Heart right ventricle (tissue), 16 donors: ENCODE measurements at regions not wholly inside any gene's neighbourhood (a gene's known extent, or its start where the extent isn't known, plus 50 kb on each side); places are given as distances from the start of the nearest gene placed in this dataset.

Source experiments
- ATAC-seq, 8 donors: fragments of 200-7000 bp; cut with Tn5 transposase; one replicate each; pipeline ENCODE4 v1.9.1; 2020; ENCODE audit warnings: mild to moderate bottlenecking in 8 of 8, moderate library complexity in 8 of 8, moderate number of reproducible peaks in 1 of 8
- DNase-seq, 2 donors: peaks; one replicate each; pipeline ENCODE4 v3.0.0-alpha.2; 2020
- H3K27ac ChIP-seq, 10 donors: fragments of 200-600 bp; sonication (generic) in 2 of 10; one replicate each; pipeline versions ENCODE4 v1.5.0 to v1.8.0; 2020 to 2022; ENCODE audit warnings: mild to moderate bottlenecking in 3 of 10
- H3K27me3 ChIP-seq, 7 donors: fragments of 200-600 bp; one replicate each; pipeline ENCODE4 v1.8.0; 2021 to 2022; ENCODE audit warnings: mild to moderate bottlenecking in 2 of 7
- H3K36me3 ChIP-seq, 9 donors: fragments of 200-600 bp; sonication (generic) in 1 of 9; one replicate each; pipeline versions ENCODE4 v1.5.0 to v1.8.0; 2020 to 2022; ENCODE audit warnings: mild to moderate bottlenecking in 2 of 9
- H3K4me1 ChIP-seq, 9 donors: fragments of 200-600 bp; sonication (generic) in 1 of 9; one replicate each; pipeline versions ENCODE4 v1.5.0 to v1.8.0; 2020 to 2022; ENCODE audit warnings: mild to moderate bottlenecking in 4 of 9
- H3K4me3 ChIP-seq, 10 donors: fragments of 200-600 bp; sonication (generic) in 2 of 10; one replicate each; pipeline versions ENCODE4 v1.5.0 to v1.8.0; 2020 to 2022; ENCODE audit warnings: mild to moderate bottlenecking in 7 of 10, moderate library complexity in 2 of 10
- H3K9me3 ChIP-seq, 11 donors: fragments of 200-600 bp in 10 of 11; sonication (generic) in 2 of 11; one replicate each; pipeline versions ENCODE4 v1.5.0 to v1.8.0; 2013 to 2022; ENCODE audit warnings: mild to moderate bottlenecking in 2 of 11, control low read depth in 1 of 11, moderate library complexity in 1 of 11
- CTCF ChIP-seq, 9 donors: fragments of 200-600 bp; sonication (generic) in 2 of 9; IDR thresholded peaks; one replicate each; pipeline versions ENCODE4 v1.5.0 to v1.8.0; 2021 to 2022; ENCODE audit warnings: antibody characterized with exemption in 9 of 9, mild to moderate bottlenecking in 5 of 9, moderate library complexity in 1 of 9
- WGBS, 2 donors: extraction: QIAGEN DNeasy Blood & Tissue Kit; methylation state at CpG; one replicate each; pipeline ENCODE4 v1.1.7; 2013; ENCODE audit warnings: inconsistent platforms in 1 of 2; 5-methylcytosine and 5-hydroxymethylcytosine counted together
- intact Hi-C, 10 donors: fragments of 100-400 bp; cut with DNase I; formaldehyde crosslinking; loops; one replicate each; pipeline versions ENCODE4 v1.11.1 to v1.14.2; 2022
- donor health status: Arrhythmogenic right ventricular cardiomyopathy.
- donor health status: ischemic (EF 13 %, LVEDD 7.1; RV severe dilation, severe dysfunction).
- donor health status: healthy with polysubstance abuse.
- donor health status: DM: no; HTN: yes; CAD: no.
- donor health status: DM: no; HTN: no; CAD: no.
- donor health status: ischemic (EF 25% LVEDD 6.9; RV normal size, moderate dysfunction).
- donor health status: ischemic (EF 25% LVEDD 5.7; RV mildly dilated, moderate dysfunction).
- donor health status: healthy.
- donor health status: DM: yes; HTN: yes; CAD: no.
- donor health status: Ischemic cardiomyopathy.
- donor health status: ischemic (EF 35%, LVEDD 5.7; RV mildly dilated, moderate dysfunction).
- donor health status: nonischemic (EF 11% LVEDD 7.7; RV severe dilation, severe dysfunction).
- donor health status: DM: yes; HTN: yes; CAD: no.
- donor health status: PGD.
- donor health status: ischemic (EF 29% LVEDD 5.4; RV normal size, mild dysfunction).
- donor health status: nonischemic (EF 23%, LVEDD 6.1; RV moderate dilation, normal function).

DNA sequence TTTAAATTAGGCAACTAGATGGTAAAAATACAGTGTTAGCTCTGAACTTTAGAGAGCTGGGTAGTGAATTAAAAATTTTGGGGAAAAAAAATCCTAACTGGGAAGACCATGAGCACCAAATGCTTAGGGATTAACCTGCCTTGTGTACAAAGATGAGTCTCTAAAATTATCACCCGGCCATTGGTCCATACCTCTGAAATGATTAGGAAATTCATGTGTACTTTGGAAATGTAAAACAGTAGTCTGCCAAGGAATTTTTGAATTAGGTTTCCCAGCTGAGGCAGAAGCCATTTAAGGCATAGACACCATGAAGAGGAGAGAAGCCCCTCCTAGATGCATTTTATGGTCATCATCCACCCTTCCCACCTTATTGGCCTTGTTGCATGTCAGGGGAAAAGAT, 670.5 kb upstream of the SALL1 start:
- Histone ChIP-seq H3K27me3 (no peaks in the 10 kb centered on the region), H3K4me3 (no peak overlapping the region), H3K27ac (no peak overlapping the region), H3K9me3 (no peaks in the 10 kb centered on the region), H3K4me1 (no peaks in the 10 kb centered on the region), H3K36me3 (no peaks in the 10 kb centered on the region)
- 81 to 88% methylated on average over 1 of the region's 1 CpG for WGBS, 2 donors
- TF ChIP-seq CTCF (IDR thresholded peaks at IDR 0.05), result no peak
- no peak for ATAC-seq
- intact Hi-C loops, result no loop called here
- no peak for DNase-seq

- no peaks in the 10 kb centered on the region for H3K4me1 ChIP-seq
- H3K27me3 ChIP-seq, result no peaks in the 10 kb centered on the region
- H3K9me3 ChIP-seq, result no peaks in the 10 kb centered on the region
- 54% methylated on average over 4 of the region's 4 CpGs for WGBS, 2 donors
- H3K36me3 ChIP-seq, result no peaks in the 10 kb centered on the region
- DNase-seq, result no peak
- no peak overlapping the region for H3K27ac ChIP-seq
- intact Hi-C loops, result no loop called here
- no peak for ATAC-seq
- no peak for TF ChIP-seq CTCF (IDR thresholded peaks at IDR 0.05)
- no peak overlapping the region for H3K4me3 ChIP-seq
These were observed 669.1 kb upstream of the SALL1 start for GRCh38 chr16:51820176-51820575.

- Histone ChIP-seq H3K9me3 (peaks cover 0 to 8% (median 0%) of the 10 kb centered on the region in 11 donors), H3K4me3 (no peak overlapping the region), H3K4me1 (no peaks in the 10 kb centered on the region), H3K36me3 (no peaks in the 10 kb centered on the region), H3K27ac (no peak overlapping the region), H3K27me3 (no peaks in the 10 kb centered on the region)
- 34 to 44% methylated on average over 4 of the region's 4 CpGs for WGBS, 2 donors
- ATAC-seq (no peak), DNase-seq (peak in 1 of 2 donors; percentile 7)
- intact Hi-C loops, result loop anchor here in 7 of 10 donors (5.0 to 10.0 kb wide), 3 partner anchors 156 to 166 kb away; no protein-coding TSS in a partner anchor
- TF ChIP-seq CTCF (IDR thresholded peaks at IDR 0.05), result peak in 8 of 9 donors; percentile 22 to 60 (median 52)
These were observed 667.4 kb upstream of the SALL1 start for GRCh38 chr16:51818342-51818944.

GRCh38 chr16:51816929-51817328, 665.9 kb upstream of the SALL1 start:
- no peak for ATAC-seq
- DNase-seq, result no peak
- TF ChIP-seq CTCF (IDR thresholded peaks at IDR 0.05), result no peak
- no peak overlapping the region for H3K4me3 ChIP-seq
- peaks cover 0 to 9% (median 0%) of the 10 kb centered on the region in 11 donors for H3K9me3 ChIP-seq
- no peaks in the 10 kb centered on the region for H3K27me3 ChIP-seq
- H3K4me1 ChIP-seq, result no peaks in the 10 kb centered on the region
- intact Hi-C loops, result loop anchor here in 7 of 10 donors (5.0 to 10.0 kb wide), 3 partner anchors 158 to 168 kb away; no protein-coding TSS in a partner anchor
- H3K36me3 ChIP-seq, result no peaks in the 10 kb centered on the region
- no peak overlapping the region for H3K27ac ChIP-seq
